ENCODE measurements at regions not wholly inside any gene's neighbourhood (a gene's known extent, or its start where the extent isn't known, plus 50 kb on each side); places are given as distances from the start of the nearest gene placed in this dataset.

DNA sequence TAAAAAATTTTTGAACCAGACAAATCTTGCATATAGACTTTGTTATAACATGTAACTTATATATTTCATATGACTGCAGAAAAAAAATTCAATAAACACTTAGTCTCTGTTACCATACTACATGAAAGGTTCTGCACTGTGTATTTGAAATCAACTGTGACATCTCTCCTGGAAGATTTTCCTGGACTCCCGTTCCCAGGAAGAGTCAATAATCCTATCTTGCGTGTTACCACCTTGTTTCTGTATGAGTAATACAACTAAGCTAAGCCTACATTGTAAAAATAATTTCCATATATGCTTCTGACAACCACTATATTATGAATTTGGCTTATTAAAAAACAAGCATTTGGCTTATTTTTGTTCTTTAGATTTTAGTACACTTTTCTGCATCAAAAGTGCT lies 665.6 kb upstream of the SOX9 start:
- DNase-seq (ENCODE audit: low spot score) (no peak), ATAC-seq (no peak)
- no peaks in the 10 kb centered on the region for H3K27me3 ChIP-seq (ENCODE audit: insufficient read depth)
- no peaks in the 10 kb centered on the region for H4K20me1 ChIP-seq (replicated peaks; ENCODE audit: insufficient read depth)
- H3K36me3 ChIP-seq (ENCODE audit: insufficient read depth): no peaks in the 10 kb centered on the region
- H3K27ac Mint-ChIP-seq: no peak overlapping the region
- TF ChIP-seq, protein P1, sequence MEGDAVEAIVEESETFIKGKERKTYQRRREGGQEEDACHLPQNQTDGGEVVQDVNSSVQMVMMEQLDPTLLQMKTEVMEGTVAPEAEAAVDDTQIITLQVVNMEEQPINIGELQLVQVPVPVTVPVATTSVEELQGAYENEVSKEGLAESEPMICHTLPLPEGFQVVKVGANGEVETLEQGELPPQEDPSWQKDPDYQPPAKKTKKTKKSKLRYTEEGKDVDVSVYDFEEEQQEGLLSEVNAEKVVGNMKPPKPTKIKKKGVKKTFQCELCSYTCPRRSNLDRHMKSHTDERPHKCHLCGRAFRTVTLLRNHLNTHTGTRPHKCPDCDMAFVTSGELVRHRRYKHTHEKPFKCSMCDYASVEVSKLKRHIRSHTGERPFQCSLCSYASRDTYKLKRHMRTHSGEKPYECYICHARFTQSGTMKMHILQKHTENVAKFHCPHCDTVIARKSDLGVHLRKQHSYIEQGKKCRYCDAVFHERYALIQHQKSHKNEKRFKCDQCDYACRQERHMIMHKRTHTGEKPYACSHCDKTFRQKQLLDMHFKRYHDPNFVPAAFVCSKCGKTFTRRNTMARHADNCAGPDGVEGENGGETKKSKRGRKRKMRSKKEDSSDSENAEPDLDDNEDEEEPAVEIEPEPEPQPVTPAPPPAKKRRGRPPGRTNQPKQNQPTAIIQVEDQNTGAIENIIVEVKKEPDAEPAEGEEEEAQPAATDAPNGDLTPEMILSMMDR (conservative IDR thresholded peaks at IDR 0.05; ENCODE audit: low read depth in 2 of 2): no peak
- TF ChIP-seq ZNF114 (CRISPR knock-in tag; IDR thresholded peaks at IDR 0.05) (no peak), EZH2phosphoT487 (IDR thresholded peaks at IDR 0.05; ENCODE audit: unreplicated experiment) (no peak), ZNF331 (CRISPR knock-in tag; IDR thresholded peaks at IDR 0.05; ENCODE audit: low read depth) (no peak), NANOG (IDR thresholded peaks at IDR 0.05; ENCODE audit: borderline replicate concordance) (no peak), JUNB (IDR thresholded peaks at IDR 0.05; ENCODE audit: unreplicated experiment) (no peak), POLR2AphosphoS5 (IDR thresholded peaks at IDR 0.05; ENCODE audit: low read depth) (no peak), CREB1 (CRISPR knock-in tag; IDR thresholded peaks at IDR 0.05; ENCODE audit: low read depth) (no peak), STAT1 (IDR thresholded peaks at IDR 0.05; ENCODE audit: unreplicated experiment) (no peak), EZH2 (IDR thresholded peaks at IDR 0.05; ENCODE audit: low read depth, unreplicated experiment) (no peak)
- TF ChIP-seq, protein P2, sequence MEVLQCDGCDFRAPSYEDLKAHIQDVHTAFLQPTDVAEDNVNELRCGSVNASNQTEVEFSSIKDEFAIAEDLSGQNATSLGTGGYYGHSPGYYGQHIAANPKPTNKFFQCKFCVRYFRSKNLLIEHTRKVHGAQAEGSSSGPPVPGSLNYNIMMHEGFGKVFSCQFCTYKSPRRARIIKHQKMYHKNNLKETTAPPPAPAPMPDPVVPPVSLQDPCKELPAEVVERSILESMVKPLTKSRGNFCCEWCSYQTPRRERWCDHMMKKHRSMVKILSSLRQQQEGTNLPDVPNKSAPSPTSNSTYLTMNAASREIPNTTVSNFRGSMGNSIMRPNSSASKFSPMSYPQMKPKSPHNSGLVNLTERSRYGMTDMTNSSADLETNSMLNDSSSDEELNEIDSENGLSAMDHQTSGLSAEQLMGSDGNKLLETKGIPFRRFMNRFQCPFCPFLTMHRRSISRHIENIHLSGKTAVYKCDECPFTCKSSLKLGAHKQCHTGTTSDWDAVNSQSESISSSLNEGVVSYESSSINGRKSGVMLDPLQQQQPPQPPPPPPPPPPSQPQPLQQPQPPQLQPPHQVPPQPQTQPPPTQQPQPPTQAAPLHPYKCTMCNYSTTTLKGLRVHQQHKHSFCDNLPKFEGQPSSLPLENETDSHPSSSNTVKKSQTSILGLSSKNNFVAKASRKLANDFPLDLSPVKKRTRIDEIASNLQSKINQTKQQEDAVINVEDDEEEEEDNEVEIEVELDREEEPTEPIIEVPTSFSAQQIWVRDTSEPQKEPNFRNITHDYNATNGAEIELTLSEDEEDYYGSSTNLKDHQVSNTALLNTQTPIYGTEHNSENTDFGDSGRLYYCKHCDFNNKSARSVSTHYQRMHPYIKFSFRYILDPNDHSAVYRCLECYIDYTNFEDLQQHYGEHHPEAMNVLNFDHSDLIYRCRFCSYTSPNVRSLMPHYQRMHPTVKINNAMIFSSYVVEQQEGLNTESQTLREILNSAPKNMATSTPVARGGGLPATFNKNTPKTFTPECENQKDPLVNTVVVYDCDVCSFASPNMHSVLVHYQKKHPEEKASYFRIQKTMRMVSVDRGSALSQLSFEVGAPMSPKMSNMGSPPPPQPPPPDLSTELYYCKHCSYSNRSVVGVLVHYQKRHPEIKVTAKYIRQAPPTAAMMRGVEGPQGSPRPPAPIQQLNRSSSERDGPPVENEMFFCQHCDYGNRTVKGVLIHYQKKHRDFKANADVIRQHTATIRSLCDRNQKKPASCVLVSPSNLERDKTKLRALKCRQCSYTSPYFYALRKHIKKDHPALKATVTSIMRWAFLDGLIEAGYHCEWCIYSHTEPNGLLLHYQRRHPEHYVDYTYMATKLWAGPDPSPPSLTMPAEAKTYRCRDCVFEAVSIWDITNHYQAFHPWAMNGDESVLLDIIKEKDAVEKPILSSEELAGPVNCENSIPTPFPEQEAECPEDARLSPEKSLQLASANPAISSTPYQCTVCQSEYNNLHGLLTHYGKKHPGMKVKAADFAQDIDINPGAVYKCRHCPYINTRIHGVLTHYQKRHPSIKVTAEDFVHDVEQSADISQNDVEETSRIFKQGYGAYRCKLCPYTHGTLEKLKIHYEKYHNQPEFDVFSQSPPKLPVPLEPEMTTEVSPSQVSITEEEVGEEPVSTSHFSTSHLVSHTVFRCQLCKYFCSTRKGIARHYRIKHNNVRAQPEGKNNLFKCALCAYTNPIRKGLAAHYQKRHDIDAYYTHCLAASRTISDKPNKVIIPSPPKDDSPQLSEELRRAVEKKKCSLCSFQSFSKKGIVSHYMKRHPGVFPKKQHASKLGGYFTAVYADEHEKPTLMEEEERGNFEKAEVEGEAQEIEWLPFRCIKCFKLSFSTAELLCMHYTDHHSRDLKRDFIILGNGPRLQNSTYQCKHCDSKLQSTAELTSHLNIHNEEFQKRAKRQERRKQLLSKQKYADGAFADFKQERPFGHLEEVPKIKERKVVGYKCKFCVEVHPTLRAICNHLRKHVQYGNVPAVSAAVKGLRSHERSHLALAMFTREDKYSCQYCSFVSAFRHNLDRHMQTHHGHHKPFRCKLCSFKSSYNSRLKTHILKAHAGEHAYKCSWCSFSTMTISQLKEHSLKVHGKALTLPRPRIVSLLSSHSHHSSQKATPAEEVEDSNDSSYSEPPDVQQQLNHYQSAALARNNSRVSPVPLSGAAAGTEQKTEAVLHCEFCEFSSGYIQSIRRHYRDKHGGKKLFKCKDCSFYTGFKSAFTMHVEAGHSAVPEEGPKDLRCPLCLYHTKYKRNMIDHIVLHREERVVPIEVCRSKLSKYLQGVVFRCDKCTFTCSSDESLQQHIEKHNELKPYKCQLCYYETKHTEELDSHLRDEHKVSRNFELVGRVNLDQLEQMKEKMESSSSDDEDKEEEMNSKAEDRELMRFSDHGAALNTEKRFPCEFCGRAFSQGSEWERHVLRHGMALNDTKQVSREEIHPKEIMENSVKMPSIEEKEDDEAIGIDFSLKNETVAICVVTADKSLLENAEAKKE (CRISPR knock-in tag; IDR thresholded peaks at IDR 0.05): no peak
- TF ChIP-seq, protein P3, sequence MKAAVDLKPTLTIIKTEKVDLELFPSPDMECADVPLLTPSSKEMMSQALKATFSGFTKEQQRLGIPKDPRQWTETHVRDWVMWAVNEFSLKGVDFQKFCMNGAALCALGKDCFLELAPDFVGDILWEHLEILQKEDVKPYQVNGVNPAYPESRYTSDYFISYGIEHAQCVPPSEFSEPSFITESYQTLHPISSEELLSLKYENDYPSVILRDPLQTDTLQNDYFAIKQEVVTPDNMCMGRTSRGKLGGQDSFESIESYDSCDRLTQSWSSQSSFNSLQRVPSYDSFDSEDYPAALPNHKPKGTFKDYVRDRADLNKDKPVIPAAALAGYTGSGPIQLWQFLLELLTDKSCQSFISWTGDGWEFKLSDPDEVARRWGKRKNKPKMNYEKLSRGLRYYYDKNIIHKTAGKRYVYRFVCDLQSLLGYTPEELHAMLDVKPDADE (IDR thresholded peaks at IDR 0.05): no peak
- TF ChIP-seq, protein P4, sequence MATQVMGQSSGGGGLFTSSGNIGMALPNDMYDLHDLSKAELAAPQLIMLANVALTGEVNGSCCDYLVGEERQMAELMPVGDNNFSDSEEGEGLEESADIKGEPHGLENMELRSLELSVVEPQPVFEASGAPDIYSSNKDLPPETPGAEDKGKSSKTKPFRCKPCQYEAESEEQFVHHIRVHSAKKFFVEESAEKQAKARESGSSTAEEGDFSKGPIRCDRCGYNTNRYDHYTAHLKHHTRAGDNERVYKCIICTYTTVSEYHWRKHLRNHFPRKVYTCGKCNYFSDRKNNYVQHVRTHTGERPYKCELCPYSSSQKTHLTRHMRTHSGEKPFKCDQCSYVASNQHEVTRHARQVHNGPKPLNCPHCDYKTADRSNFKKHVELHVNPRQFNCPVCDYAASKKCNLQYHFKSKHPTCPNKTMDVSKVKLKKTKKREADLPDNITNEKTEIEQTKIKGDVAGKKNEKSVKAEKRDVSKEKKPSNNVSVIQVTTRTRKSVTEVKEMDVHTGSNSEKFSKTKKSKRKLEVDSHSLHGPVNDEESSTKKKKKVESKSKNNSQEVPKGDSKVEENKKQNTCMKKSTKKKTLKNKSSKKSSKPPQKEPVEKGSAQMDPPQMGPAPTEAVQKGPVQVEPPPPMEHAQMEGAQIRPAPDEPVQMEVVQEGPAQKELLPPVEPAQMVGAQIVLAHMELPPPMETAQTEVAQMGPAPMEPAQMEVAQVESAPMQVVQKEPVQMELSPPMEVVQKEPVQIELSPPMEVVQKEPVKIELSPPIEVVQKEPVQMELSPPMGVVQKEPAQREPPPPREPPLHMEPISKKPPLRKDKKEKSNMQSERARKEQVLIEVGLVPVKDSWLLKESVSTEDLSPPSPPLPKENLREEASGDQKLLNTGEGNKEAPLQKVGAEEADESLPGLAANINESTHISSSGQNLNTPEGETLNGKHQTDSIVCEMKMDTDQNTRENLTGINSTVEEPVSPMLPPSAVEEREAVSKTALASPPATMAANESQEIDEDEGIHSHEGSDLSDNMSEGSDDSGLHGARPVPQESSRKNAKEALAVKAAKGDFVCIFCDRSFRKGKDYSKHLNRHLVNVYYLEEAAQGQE (IDR thresholded peaks at IDR 0.05; ENCODE audit: unreplicated experiment): no peak
- no peaks in the 10 kb centered on the region for H3K9me3 Mint-ChIP-seq
- H3K9me2 ChIP-seq (ENCODE audit: insufficient read depth): no peaks in the 10 kb centered on the region
- H3K36me3 Mint-ChIP-seq (ENCODE audit: low read depth): no peaks in the 10 kb centered on the region
- no peak overlapping the region for H3K4me2 ChIP-seq
- H2AFZ ChIP-seq: no peak overlapping the region
- no peaks in the 10 kb centered on the region for H3F3A ChIP-seq (replicated peaks; ENCODE audit: low read depth)
- H3K4me3 Mint-ChIP-seq: no peak overlapping the region
- no peaks in the 10 kb centered on the region for H3K79me2 ChIP-seq (replicated peaks; ENCODE audit: insufficient read depth)
- no peaks in the 10 kb centered on the region for H3K4me1 ChIP-seq (ENCODE audit: insufficient read depth)
- no peak overlapping the region for H3K4me3 ChIP-seq
- H3K4me1 Mint-ChIP-seq: no peaks in the 10 kb centered on the region
- H3K27ac ChIP-seq (ENCODE audit: low read depth): no peak overlapping the region
- no peaks in the 10 kb centered on the region for H3K27me3 Mint-ChIP-seq (ENCODE audit: insufficient read depth, low read depth, poor library complexity)

Data from GM23338 (cell line).